Mononuclear cell (primary cell): ENCODE measurements at regions not wholly inside any gene's neighbourhood (a gene's known extent, or its start where the extent isn't known, plus 50 kb on each side); places are given as distances from the start of the nearest gene placed in this dataset.

Experiments
- H3K27me3 ChIP-seq: 2 replicates; pipeline ENCODE4 v1.6.0; 2011; ENCODE audit warnings: low read length, control low read depth; ENCODE audit not compliant: insufficient read depth
- H3K4me1 ChIP-seq: 2 replicates; pipeline ENCODE4 v1.5.1; 2011; ENCODE audit warnings: mild to moderate bottlenecking, low read length, control low read depth; ENCODE audit not compliant: insufficient read depth
- H3K4me3 ChIP-seq: 2 replicates; pipeline ENCODE4 v1.5.1; 2011; ENCODE audit warnings: mild to moderate bottlenecking, low read length, moderate library complexity
- H3K9me3 ChIP-seq: 2 replicates; pipeline ENCODE4 v1.5.1; 2011; ENCODE audit warnings: low read depth, mild to moderate bottlenecking, control low read depth, low read length

- Histone ChIP-seq H3K4me1 (no peaks in the 10 kb centered on the region), H3K27me3 (peaks cover 37% of the 10 kb centered on the region), H3K4me3 (no peak overlapping the region), H3K9me3 (no peaks in the 10 kb centered on the region)
Measured at GRCh38 chr2:198314559-198315153, 510.3 kb downstream of the PLCL1 start.

GRCh38 chr2:198312596-198313483 lies 508.4 kb downstream of the PLCL1 start:
- Histone ChIP-seq H3K9me3 (no peaks in the 10 kb centered on the region), H3K4me3 (no peak overlapping the region), H3K27me3 (peaks cover 33% of the 10 kb centered on the region), H3K4me1 (no peaks in the 10 kb centered on the region)

GRCh38 chr2:198311020-198311419 lies 506.6 kb downstream of the PLCL1 start:
- no peaks in the 10 kb centered on the region for H3K4me1 ChIP-seq
- no peaks in the 10 kb centered on the region for H3K9me3 ChIP-seq
- H3K27me3 ChIP-seq = peaks cover 22% of the 10 kb centered on the region

GRCh38 chr2:198309673-198310280 lies 505.4 kb downstream of the PLCL1 start:
- H3K9me3 ChIP-seq = no peaks in the 10 kb centered on the region
- no peak overlapping the region for H3K4me3 ChIP-seq
- no peaks in the 10 kb centered on the region for H3K4me1 ChIP-seq
- peaks cover 14% of the 10 kb centered on the region for H3K27me3 ChIP-seq

More at GRCh38 chr2:198311020-198311419, 506.6 kb downstream of the PLCL1 start:
- no peak overlapping the region for H3K4me3 ChIP-seq

GRCh38 chr2:198309081-198309480 lies 504.7 kb downstream of the PLCL1 start:
- Histone ChIP-seq H3K27me3 (peaks cover 11% of the 10 kb centered on the region), H3K9me3 (no peaks in the 10 kb centered on the region), H3K4me1 (no peaks in the 10 kb centered on the region), H3K4me3 (no peak overlapping the region)

- Histone ChIP-seq H3K4me3 (no peak overlapping the region), H3K4me1 (no peaks in the 10 kb centered on the region), H3K9me3 (no peaks in the 10 kb centered on the region), H3K27me3 (peaks cover 8% of the 10 kb centered on the region)
Measured at GRCh38 chr2:198308368-198308767, 504.0 kb downstream of the PLCL1 start.

GRCh38 chr2:198307093-198307492 lies 502.7 kb downstream of the PLCL1 start:
- Histone ChIP-seq H3K4me1 (no peaks in the 10 kb centered on the region), H3K4me3 (no peak overlapping the region), H3K27me3 (peaks cover 8% of the 10 kb centered on the region), H3K9me3 (no peaks in the 10 kb centered on the region)

- no peaks in the 10 kb centered on the region for H3K9me3 ChIP-seq
- peaks cover 8% of the 10 kb centered on the region for H3K27me3 ChIP-seq
- H3K4me3 ChIP-seq = no peak overlapping the region
- no peaks in the 10 kb centered on the region for H3K4me1 ChIP-seq
Measured at GRCh38 chr2:198304859-198305258, 500.5 kb downstream of the PLCL1 start.

- Histone ChIP-seq H3K4me3 (no peak overlapping the region), H3K27me3 (peaks cover 9% of the 10 kb centered on the region), H3K9me3 (no peaks in the 10 kb centered on the region), H3K4me1 (peaks cover 6% of the 10 kb centered on the region)
Measured at GRCh38 chr2:198297350-198297749, 493.0 kb downstream of the PLCL1 start.

- H3K4me3 ChIP-seq = no peak overlapping the region
- H3K4me1 ChIP-seq = peaks cover 6% of the 10 kb centered on the region
- peaks cover 9% of the 10 kb centered on the region for H3K27me3 ChIP-seq
- H3K9me3 ChIP-seq = no peaks in the 10 kb centered on the region
Measured at GRCh38 chr2:198296665-198297308, 492.4 kb downstream of the PLCL1 start.

- no peak overlapping the region for H3K4me3 ChIP-seq
- peaks cover 6% of the 10 kb centered on the region for H3K27me3 ChIP-seq
- peaks cover 6% of the 10 kb centered on the region for H3K4me1 ChIP-seq
- H3K9me3 ChIP-seq = no peaks in the 10 kb centered on the region
Measured at GRCh38 chr2:198293281-198293680, 488.9 kb downstream of the PLCL1 start.

- H3K4me3 ChIP-seq = no peak overlapping the region
- H3K9me3 ChIP-seq = no peaks in the 10 kb centered on the region
- no peaks in the 10 kb centered on the region for H3K27me3 ChIP-seq
- no peaks in the 10 kb centered on the region for H3K4me1 ChIP-seq
Measured at GRCh38 chr2:198289811-198290210, 485.4 kb downstream of the PLCL1 start.

- Histone ChIP-seq H3K27me3 (peaks cover 7% of the 10 kb centered on the region), H3K9me3 (no peaks in the 10 kb centered on the region), H3K4me1 (no peaks in the 10 kb centered on the region), H3K4me3 (no peak overlapping the region)
Measured at GRCh38 chr2:198287706-198288105, 483.3 kb downstream of the PLCL1 start.

- Histone ChIP-seq H3K27me3 (peaks cover 13% of the 10 kb centered on the region), H3K4me3 (no peak overlapping the region), H3K9me3 (no peaks in the 10 kb centered on the region), H3K4me1 (no peaks in the 10 kb centered on the region)
Measured at GRCh38 chr2:198285216-198285615, 480.8 kb downstream of the PLCL1 start.

GRCh38 chr2:198283146-198283545 lies 478.8 kb downstream of the PLCL1 start:
- no peak overlapping the region for H3K4me3 ChIP-seq
- peaks cover 14% of the 10 kb centered on the region for H3K27me3 ChIP-seq
- H3K9me3 ChIP-seq = no peaks in the 10 kb centered on the region
- H3K4me1 ChIP-seq = no peaks in the 10 kb centered on the region
